HG03095 (cell line): ENCODE measurements at regions not wholly inside any gene's neighbourhood (a gene's known extent, or its start where the extent isn't known, plus 50 kb on each side); places are given as distances from the start of the nearest gene placed in this dataset.

Experiments
- ATAC-seq: cut with Tn5 transposase; IDR thresholded peaks from one replicate; pipeline ENCODE4 v1.9.1; 2021; ENCODE audit warnings: moderate library complexity; ENCODE audit not compliant: unreplicated experiment

DNA sequence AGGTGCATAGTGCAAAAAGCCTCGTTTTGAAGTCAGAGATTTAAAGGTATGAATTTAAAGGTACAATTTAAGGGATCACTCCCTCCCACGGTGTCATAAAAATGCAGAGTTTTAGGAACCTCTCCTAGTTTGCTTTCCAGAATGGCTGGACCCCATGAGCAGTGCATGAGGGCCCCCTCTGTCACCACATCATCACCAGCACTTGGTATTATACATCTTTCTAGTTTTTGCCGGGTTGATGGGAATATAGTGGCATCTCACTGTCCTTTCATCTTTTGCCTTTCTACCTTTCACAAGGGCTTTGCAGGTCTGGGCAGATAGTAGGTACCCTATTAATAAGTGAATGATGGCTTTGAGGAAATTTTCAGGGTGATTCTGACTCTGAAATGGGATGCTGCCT is 103.6 kb upstream of the AGBL1 start:
- ATAC-seq = no peak

DNA sequence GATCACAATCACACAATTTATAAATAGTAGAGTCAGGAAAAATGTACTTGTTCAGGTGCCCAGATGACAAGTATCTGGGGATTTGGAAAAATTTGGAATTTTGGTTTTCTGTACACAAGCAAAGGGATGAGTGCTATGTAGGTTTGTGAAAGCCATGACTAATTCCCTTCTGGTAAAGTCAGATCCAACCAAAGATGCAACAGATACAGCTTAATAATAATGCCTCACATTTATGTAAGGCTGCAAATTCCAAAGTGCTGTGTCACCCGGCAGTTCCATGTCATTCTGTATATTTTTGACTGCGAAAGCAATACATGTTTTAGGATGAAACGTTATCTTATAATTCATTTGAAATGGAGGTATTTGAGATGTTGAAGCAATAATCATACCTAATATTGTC is 102.7 kb upstream of the AGBL1 start:
- ATAC-seq = no peak

GRCh38 chr15:85977586-85977985 is 102.1 kb upstream of the AGBL1 start:
- no peak for ATAC-seq

GRCh38 chr15:85979929-85980328 is 99.7 kb upstream of the AGBL1 start:
- ATAC-seq = no peak

DNA sequence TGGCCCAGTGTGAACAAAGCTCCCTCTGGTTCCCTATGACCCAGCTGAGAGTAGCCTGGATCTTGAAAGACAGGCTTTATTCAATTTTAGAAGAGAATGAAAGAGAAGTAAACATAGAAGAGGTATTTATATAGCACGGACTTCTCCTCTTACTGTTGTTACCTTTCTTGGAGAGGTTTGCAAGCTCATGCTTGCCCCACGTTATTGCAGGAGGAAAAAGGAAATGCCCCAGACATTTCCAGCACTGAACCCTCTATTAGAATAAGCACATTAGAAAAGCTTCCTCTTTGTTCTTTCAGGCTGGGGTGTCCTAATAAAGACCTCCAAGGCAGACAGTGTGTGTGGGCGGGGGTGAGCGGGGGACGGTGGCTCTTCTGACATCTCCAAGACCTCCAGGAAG is 98.7 kb upstream of the AGBL1 start:
- no peak for ATAC-seq

GRCh38 chr15:85984241-85984640 is 95.4 kb upstream of the AGBL1 start:
- ATAC-seq = no peak

DNA sequence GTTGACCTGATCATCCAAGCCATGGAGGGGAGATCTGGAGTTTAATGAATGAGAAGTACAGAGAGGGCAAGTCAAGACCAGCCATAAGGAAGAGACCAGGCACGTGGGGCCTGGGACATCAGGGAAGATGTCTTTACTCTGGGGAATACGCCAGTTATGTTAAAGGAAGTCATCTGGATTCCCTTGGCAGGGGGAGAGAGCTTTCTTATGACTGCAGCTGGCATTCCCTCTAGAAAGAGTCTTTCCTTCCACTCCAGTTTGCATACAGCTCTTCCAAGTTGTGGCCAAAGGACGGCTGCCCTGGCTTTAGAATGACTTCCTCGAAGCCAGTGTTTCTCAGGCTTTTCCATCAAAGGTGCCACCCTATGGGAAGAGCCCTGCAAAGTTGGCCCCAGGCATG is 93.6 kb upstream of the AGBL1 start:
- ATAC-seq = no peak

DNA sequence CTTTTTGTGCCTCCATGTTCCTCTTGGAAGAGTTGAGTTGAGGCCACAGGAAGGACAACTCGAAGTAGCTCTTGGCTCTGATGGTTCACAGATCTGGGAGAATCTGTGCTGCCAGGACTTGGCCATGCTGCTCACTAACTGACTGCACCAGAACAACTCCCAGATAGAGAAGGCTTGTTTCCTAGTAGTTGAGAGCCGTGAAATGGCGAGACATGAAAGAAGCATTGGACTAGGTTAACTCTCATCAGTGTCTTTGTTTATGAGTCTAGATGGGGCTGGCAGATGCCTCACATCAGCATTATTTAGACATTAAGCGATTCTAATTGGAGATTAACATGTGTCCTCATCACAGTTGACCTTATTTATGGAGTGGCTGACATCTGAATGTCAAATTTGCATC is 92.9 kb upstream of the AGBL1 start:
- no peak for ATAC-seq

DNA sequence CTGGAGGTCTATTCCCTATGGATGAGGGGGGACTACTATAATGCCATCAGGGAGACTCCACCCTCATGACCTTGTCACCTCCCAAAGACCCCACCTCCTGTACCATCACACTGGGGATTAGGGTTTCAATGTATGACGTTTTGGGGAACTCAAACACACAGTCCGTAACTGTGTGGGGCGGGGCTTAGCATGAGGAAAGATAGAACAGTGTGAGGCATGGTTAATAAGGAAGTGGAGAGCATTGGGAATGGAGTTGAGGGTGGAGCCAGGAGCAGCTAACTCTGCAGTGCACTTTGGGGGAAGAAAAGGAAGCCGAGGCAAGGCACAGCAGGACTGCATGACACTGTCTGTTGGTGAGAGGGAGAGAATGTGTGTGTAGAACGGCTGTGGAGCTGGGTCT is 90.9 kb upstream of the AGBL1 start:
- no peak for ATAC-seq

DNA sequence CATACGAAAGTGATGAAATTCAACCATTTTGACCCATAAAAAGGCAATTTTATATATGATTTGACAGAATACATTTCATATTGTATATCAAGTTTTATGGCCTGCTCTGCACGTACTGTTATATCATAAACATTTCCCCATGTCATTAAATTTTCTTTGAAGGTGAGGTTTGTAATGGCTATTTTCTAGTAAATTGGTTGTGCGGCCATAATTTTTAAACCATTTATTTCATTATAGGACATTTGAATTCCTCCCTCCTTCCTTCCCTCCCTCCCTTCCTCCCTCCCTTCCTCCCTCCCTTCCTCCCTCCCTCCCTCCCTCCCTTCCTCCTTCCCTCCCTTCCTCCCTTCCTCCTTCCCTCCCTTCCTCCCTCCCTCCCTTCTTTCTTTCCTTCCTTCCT is 87.4 kb upstream of the AGBL1 start:
- ATAC-seq = no peak

GRCh38 chr15:85993116-85993515 is 86.6 kb upstream of the AGBL1 start:
- ATAC-seq = no peak

GRCh38 chr15:85997618-85998017 is 82.1 kb upstream of the AGBL1 start:
- ATAC-seq = no peak

DNA sequence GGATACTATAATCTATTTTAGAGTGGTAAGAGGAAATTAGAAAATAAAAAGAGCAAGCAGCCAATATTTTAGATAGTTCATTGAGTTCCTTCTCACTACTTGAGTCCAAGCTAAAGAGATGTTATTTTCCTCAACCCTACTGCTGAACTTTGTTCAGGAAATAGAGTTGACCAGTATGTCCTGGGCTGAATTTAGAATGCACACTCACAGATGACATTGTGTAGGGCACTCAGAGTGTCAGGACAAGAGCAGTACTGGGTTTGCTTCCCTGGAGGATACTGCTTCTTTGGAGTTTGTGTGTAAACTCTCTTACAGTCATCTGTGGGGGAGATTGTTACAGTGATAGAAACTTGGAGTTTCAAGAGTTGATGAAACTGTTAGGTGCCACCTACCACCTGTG is 80.0 kb upstream of the AGBL1 start:
- no peak for ATAC-seq

- no peak for ATAC-seq
Observed at GRCh38 chr15:86001200-86001599, 78.5 kb upstream of the AGBL1 start.

- no peak for ATAC-seq
Observed at GRCh38 chr15:86002444-86002843, 77.2 kb upstream of the AGBL1 start.

GRCh38 chr15:86004061-86004460 is 75.6 kb upstream of the AGBL1 start:
- ATAC-seq = no peak

DNA sequence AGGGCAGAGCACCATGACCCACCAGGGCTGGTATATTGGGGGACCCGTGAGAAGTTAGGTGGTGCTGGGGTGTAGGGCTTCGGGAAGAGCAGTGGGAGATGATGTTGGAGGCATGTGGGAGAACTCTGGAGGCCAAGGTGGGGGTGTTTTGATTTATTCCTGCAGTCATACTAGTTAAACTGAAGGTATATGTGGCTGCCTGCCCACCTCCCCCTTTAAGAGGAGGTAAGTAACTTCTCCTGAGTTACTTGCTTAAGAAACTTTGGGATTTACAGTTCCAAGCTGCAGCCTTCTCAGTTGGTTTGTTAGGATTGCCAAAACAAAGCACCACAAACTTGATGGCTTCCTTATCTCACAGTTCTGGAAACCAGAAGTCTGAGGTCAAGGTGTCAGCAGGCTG is 73.1 kb upstream of the AGBL1 start:
- ATAC-seq = no peak

DNA sequence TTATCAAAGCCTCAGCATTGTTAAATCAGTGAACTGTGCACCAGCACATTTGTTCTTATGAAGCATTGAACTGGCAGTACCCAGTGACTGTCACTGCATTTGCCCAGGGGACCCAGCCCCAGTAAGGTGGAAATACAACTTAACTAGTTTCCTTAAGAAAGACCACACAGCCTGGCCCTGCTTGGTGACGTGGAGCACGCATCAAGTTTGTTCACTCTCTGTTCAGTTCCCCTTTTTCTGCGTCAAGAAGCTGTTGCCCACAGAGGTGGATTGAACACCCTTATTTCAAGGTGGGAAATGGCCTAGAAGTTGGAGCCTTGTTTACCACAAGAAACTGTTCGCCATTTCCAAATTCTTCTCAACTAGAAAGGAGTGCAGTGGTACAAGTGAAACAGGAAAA is 69.9 kb upstream of the AGBL1 start:
- no peak for ATAC-seq

DNA sequence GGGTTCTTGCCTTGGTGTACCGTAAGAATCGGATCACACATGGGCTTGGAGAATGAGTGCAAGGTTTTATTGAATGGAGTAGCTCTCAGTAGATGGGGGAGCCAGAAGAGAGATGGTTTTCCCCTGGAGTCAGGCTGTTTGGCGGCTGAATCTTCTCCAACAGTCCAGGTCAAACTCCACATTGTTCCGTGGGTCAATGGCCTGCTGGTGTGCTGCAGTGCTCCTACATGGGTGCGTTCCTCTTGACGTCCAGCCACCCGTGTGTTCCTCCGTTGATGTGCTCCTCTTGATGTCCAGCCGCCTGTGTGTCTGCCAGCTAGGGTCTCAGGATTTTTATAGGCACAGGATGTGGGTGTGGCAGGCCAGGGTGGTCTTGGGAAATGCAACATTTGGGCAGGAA is 69.3 kb upstream of the AGBL1 start:
- no peak for ATAC-seq

- no peak for ATAC-seq
Observed at GRCh38 chr15:86010891-86011290, 68.8 kb upstream of the AGBL1 start.

DNA sequence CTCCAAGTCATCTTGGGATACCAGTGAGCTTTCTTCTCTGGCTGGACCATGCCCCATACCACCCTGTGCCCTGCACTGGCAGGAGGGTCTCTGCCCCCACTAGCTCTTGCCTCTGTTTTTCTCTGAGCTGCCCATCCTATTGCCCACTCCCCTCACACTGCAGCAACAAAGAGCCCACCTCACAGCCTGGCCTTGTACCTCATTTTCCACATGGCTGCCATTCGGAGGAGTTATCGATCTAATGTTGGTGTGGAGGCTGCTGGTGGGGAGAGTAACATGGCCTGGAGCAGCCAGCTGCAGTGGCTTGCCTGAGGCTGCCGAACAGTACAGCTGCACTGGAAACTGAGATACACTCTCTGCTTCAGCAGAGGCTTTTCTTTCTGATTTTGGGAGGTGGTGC is 65.7 kb upstream of the AGBL1 start:
- ATAC-seq = no peak

- ATAC-seq = no peak
Observed at GRCh38 chr15:86016750-86017149, 62.9 kb upstream of the AGBL1 start.

- ATAC-seq = no peak
Observed at GRCh38 chr15:86018679-86019078, 61.0 kb upstream of the AGBL1 start.
